ENCODE measurements at regions not wholly inside any gene's neighbourhood (a gene's known extent, or its start where the extent isn't known, plus 50 kb on each side); places are given as distances from the start of the nearest gene placed in this dataset.

DNA sequence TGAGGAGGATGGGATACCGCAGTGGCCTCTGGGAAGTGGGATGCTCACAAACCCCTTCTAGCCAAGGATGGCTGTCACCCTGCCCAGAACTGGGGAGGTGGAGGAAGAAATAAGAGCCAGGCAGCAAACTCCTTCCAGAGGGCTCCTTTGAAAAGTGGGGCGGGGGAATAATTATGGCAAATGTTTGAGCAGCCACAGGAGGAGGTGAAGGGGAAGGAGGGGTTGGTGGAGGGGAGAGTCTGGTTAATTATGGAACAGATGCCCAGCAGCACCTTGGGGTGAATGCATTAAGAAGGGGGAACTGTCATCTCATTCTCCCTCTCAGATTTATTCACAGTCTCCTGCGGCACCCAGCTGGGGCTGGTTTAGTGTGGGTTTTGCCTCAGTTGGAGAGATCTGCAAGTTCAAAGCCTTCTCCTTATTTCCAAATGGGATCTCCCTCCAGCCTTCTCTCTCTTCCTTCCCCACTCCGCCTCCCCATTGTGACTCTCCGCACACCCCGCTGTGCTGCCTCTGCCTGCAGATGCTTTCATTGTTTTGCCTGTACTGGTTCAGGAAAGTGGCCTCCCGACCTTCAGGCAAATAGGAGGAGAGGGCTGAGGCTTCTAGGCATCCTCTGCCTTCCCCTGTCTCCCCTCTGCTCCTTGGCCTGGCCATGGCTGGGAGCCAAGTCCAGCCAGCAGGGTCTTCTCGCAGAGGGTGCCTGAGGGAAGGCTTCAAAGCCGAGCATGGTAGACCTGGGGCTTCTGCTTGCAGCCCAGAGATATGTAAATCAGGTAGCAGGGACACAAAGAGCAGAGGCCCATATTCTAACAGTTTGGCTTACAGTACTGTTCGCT lies 457.2 kb upstream of the MEX3C start:
- no peak overlapping the region for H3K27ac ChIP-seq

GRCh38 chr18:51655327-51655698 lies 457.8 kb upstream of the MEX3C start:
- no peak overlapping the region for H3K27ac ChIP-seq
- H3K4me1 ChIP-seq (ENCODE audit: low read depth): no peaks in the 10 kb centered on the region
- no peaks in the 10 kb centered on the region for H3K36me3 ChIP-seq
- peaks cover 4% of the 10 kb centered on the region for H3K27me3 ChIP-seq
- no peaks in the 10 kb centered on the region for H3K9me3 ChIP-seq (ENCODE audit: low read depth)
- no peak for DNase-seq (ENCODE audit: low read depth in 1 of 2, low spot score in 1 of 2)
- TF ChIP-seq, protein P1, sequence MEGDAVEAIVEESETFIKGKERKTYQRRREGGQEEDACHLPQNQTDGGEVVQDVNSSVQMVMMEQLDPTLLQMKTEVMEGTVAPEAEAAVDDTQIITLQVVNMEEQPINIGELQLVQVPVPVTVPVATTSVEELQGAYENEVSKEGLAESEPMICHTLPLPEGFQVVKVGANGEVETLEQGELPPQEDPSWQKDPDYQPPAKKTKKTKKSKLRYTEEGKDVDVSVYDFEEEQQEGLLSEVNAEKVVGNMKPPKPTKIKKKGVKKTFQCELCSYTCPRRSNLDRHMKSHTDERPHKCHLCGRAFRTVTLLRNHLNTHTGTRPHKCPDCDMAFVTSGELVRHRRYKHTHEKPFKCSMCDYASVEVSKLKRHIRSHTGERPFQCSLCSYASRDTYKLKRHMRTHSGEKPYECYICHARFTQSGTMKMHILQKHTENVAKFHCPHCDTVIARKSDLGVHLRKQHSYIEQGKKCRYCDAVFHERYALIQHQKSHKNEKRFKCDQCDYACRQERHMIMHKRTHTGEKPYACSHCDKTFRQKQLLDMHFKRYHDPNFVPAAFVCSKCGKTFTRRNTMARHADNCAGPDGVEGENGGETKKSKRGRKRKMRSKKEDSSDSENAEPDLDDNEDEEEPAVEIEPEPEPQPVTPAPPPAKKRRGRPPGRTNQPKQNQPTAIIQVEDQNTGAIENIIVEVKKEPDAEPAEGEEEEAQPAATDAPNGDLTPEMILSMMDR (IDR thresholded peaks at IDR 0.05; ENCODE audit: low read depth, low read length): no peak
- no peak overlapping the region for H3K4me3 ChIP-seq

More for the DNA sequence above, 457.2 kb upstream of the MEX3C start:
- no peaks in the 10 kb centered on the region for H3K9me3 ChIP-seq (ENCODE audit: low read depth)
- H3K27me3 ChIP-seq: peaks cover 4% of the 10 kb centered on the region
- H3K4me1 ChIP-seq (ENCODE audit: low read depth): no peaks in the 10 kb centered on the region
- no peak overlapping the region for H3K4me3 ChIP-seq
- no peaks in the 10 kb centered on the region for H3K36me3 ChIP-seq
- DNase-seq (ENCODE audit: low read depth in 1 of 2, low spot score in 1 of 2): no peak
- TF ChIP-seq, protein P1 (IDR thresholded peaks at IDR 0.05; ENCODE audit: low read depth, low read length): no peak

DNA sequence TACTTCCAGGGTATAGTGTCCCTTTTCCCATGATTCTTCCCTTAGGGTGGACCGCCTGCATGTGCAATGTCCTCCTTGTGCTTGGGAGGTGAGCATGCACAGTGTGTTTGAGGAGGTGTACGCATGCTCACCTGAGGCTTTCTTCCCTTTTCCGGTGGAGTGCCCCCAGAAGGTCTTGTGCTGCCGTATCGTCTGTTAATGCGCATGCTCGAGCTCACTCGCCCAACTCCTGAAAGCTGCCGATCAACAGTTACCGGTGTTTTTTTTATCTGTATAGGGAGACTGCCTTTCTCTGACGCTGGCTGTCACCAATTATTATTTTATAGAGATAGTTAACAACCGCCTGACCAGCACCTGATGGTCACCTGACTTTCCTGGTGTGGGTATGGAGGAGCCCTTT lies 458.8 kb upstream of the MEX3C start:
- no peak for DNase-seq (ENCODE audit: low read depth in 1 of 2, low spot score in 1 of 2)
- Histone ChIP-seq H3K36me3 (no peaks in the 10 kb centered on the region), H3K27ac (no peak overlapping the region), H3K4me3 (no peak overlapping the region), H3K27me3 (peaks cover 4% of the 10 kb centered on the region), H3K9me3 (ENCODE audit: low read depth) (no peaks in the 10 kb centered on the region), H3K4me1 (ENCODE audit: low read depth) (no peaks in the 10 kb centered on the region)
- TF ChIP-seq, protein P1 (IDR thresholded peaks at IDR 0.05; ENCODE audit: low read depth, low read length): no peak

DNA sequence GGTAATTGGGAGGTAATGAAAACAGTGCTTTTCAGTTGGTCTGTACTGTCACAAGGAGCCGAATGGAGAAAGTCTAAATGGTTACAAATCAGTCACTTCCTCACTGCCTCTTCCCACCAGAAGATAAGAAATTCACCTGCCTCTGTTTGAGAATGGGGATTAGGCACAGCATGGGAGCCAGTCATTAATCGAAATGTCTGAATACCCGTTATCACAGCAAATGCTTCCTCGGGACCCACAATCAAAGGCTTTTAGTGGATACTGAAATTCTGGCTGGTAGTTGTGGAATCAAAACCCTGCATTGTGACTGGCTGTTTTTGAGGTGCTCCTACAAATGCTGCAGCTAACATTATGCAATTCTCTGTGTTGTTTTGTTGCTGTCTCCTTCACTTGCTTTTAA lies 461.0 kb upstream of the MEX3C start:
- Histone ChIP-seq H3K4me3 (no peak overlapping the region), H3K27me3 (peaks cover 4% of the 10 kb centered on the region), H3K4me1 (ENCODE audit: low read depth) (no peaks in the 10 kb centered on the region), H3K27ac (no peak overlapping the region), H3K36me3 (no peaks in the 10 kb centered on the region), H3K9me3 (ENCODE audit: low read depth) (no peaks in the 10 kb centered on the region)
- TF ChIP-seq, protein P1 (IDR thresholded peaks at IDR 0.05; ENCODE audit: low read depth, low read length): no peak
- DNase-seq (ENCODE audit: low read depth in 1 of 2, low spot score in 1 of 2): no peak

DNA sequence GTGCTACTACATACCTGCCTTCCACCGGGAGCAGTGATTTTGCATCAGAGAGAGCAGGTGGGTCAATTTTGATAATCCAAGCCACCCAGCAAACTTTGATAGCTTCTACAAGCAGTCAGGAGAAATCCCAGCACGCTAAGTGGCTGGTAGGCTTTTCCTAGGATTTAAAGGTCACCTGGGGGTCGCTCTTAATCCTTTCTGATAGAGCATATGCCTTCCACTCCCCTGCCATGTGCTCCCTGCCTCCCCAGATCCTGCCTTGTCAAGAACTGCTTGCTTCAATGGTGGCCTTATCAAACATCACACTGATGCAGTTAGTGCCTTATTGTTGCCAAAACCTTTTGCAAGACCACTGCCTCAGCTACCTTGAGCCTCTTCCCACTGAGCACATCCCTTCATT lies 462.3 kb upstream of the MEX3C start:
- no peak overlapping the region for H3K27ac ChIP-seq
- DNase-seq (ENCODE audit: low read depth in 1 of 2, low spot score in 1 of 2): no peak
- no peak overlapping the region for H3K4me3 ChIP-seq
- H3K4me1 ChIP-seq (ENCODE audit: low read depth): no peaks in the 10 kb centered on the region
- TF ChIP-seq, protein P1 (IDR thresholded peaks at IDR 0.05; ENCODE audit: low read depth, low read length): no peak
- no peaks in the 10 kb centered on the region for H3K27me3 ChIP-seq
- H3K9me3 ChIP-seq (ENCODE audit: low read depth): no peaks in the 10 kb centered on the region
- H3K36me3 ChIP-seq: no peaks in the 10 kb centered on the region
